CD4-positive, alpha-beta T cell (primary cell): ENCODE measurements at regions not wholly inside any gene's neighbourhood (a gene's known extent, or its start where the extent isn't known, plus 50 kb on each side); places are given as distances from the start of the nearest gene placed in this dataset.
A peak's percentile ranks its signal among the peaks of the same experiment; 100 is the strongest.

Source experiments
- ATAC-seq: fragments of 200-7000 bp; cut with Tn5 transposase; one replicate; pipeline ENCODE4 v1.10.0; 2022; ENCODE audit warnings: mild to moderate bottlenecking; ENCODE audit not compliant: poor library complexity
- CTCF ChIA-PET: fragments of 350-600 bp; sonication (Branson Sonifier 250); formaldehyde crosslinking; loops from one replicate; lab custom pipeline; 2021; ENCODE audit warnings: antibody characterized with exemption, inconsistent platforms; lab: Charles Lee
- POLR2A ChIA-PET: fragments of 350-600 bp; sonication (Branson Sonifier 250); formaldehyde crosslinking; loops from one replicate; lab custom pipeline; 2021; ENCODE audit warnings: antibody characterized with exemption, inconsistent platforms; lab: Charles Lee
- DNase-seq, 14 experiments: peaks; one replicate each; pipeline ENCODE4 v3.0.0-alpha.2; 2013 to 2020; ENCODE audit warnings: mixed read lengths in 2 of 14
- H3K27ac ChIP-seq, 2 donors: one replicate each; pipeline versions ENCODE4 v1.5.1 to v1.7.0; 2013; ENCODE audit warnings: low read length in 2 of 2, low read depth in 1 of 2, mild to moderate bottlenecking in 1 of 2
- H3K27me3 ChIP-seq, 2 experiments: 1 replicate in 1 of 2; 2 replicates in 1 of 2; pipeline versions ENCODE4 v1.6.1 to v1.7.0; 2013; ENCODE audit warnings: low read length in 2 of 2, control low read depth in 1 of 2, mild to moderate bottlenecking in 1 of 2, moderate library complexity in 1 of 2; ENCODE audit not compliant: insufficient read depth in 2 of 2, control insufficient read depth in 1 of 2
- H3K36me3 ChIP-seq: one replicate; pipeline ENCODE4 v1.6.1; 2013; ENCODE audit warnings: low read length, control low read depth; ENCODE audit not compliant: insufficient read depth
- H3K4me1 ChIP-seq: one replicate; pipeline ENCODE4 v1.6.1; 2013; ENCODE audit warnings: low read length, control low read depth; ENCODE audit not compliant: insufficient read depth
- H3K4me3 ChIP-seq: one replicate; pipeline ENCODE4 v1.5.1; 2013; ENCODE audit warnings: mild to moderate bottlenecking, low read length, moderate library complexity
- H3K9me3 ChIP-seq, 2 experiments: 1 replicate in 1 of 2; 2 replicates in 1 of 2; pipeline versions ENCODE4 v1.6.1 to v1.7.0; 2013; ENCODE audit warnings: low read length in 2 of 2, mild to moderate bottlenecking in 2 of 2, control low read depth in 1 of 2, moderate library complexity in 1 of 2; ENCODE audit not compliant: control insufficient read depth in 1 of 2, insufficient read depth in 1 of 2
- H3K27ac Mint-ChIP-seq: one replicate; pipeline ENCODE4 v1.8.0; 2020; ENCODE audit warnings: mixed read lengths
- H3K27me3 Mint-ChIP-seq: one replicate; pipeline ENCODE4 v1.8.0; 2021; ENCODE audit warnings: mixed read lengths
- H3K36me3 Mint-ChIP-seq: one replicate; pipeline ENCODE4 v1.8.0; 2021; ENCODE audit warnings: low read depth, mixed read lengths
- H3K4me1 Mint-ChIP-seq: one replicate; pipeline ENCODE4 v1.8.0; 2021; ENCODE audit warnings: low read depth, mixed read lengths
- H3K4me3 Mint-ChIP-seq: one replicate; pipeline ENCODE4 v1.8.0; 2020; ENCODE audit warnings: mild to moderate bottlenecking, mixed read lengths
- H3K9me3 Mint-ChIP-seq: one replicate; pipeline ENCODE4 v1.8.0; 2020; ENCODE audit warnings: mixed read lengths
- CTCF ChIP-seq: fragments of 200-600 bp; IDR thresholded peaks from one replicate; pipeline ENCODE4 v1.8.0; 2022; ENCODE audit warnings: antibody characterized with exemption, mild to moderate bottlenecking
- intact Hi-C, 2 experiments: fragments of 100-400 bp; cut with DNase I in 1 of 2; cut with micrococcal nuclease in 1 of 2; formaldehyde crosslinking; loops; one replicate each; pipeline versions ENCODE4 v1.15.1 to v1.9.0; 2023 to 2025; cut with DNase I, micrococcal nuclease

GRCh38 chr12:13536219-13536910, 339.8 kb downstream of the EMP1 start:
- Histone ChIP-seq H3K36me3 (no peaks in the 10 kb centered on the region), H3K4me3 (no peak overlapping the region), H3K4me1 (no peaks in the 10 kb centered on the region), H3K27ac (no peak overlapping the region), H3K9me3 (no peaks in the 10 kb centered on the region), H3K27me3 (no peaks in the 10 kb centered on the region)
- H3K4me3 Mint-ChIP-seq, result no peak overlapping the region
- H3K27ac Mint-ChIP-seq, result no peak overlapping the region
- no peaks in the 10 kb centered on the region for H3K9me3 Mint-ChIP-seq
- ChIA-PET POLR2A (no interaction called here), CTCF (no interaction called here)
- H3K4me1 Mint-ChIP-seq, result no peaks in the 10 kb centered on the region
- no peak for ATAC-seq
- intact Hi-C loops, result no loop called here
- H3K36me3 Mint-ChIP-seq, result no peaks in the 10 kb centered on the region
- DNase-seq, result no peak
- no peak for TF ChIP-seq CTCF
- H3K27me3 Mint-ChIP-seq, result peaks cover 26% of the 10 kb centered on the region

GRCh38 chr12:13534645-13535398, 338.3 kb downstream of the EMP1 start:
- H3K36me3 Mint-ChIP-seq, result no peaks in the 10 kb centered on the region
- H3K9me3 ChIP-seq, result no peaks in the 10 kb centered on the region
- ATAC-seq (no peak), DNase-seq (peak in 5 of 14 experiments; percentile 1 to 14 (median 7))
- CTCF ChIA-PET, result no interaction called here
- H3K27me3 ChIP-seq, result no peaks in the 10 kb centered on the region
- no peak overlapping the region for H3K27ac Mint-ChIP-seq
- intact Hi-C loops, result no loop called here
- H3K9me3 Mint-ChIP-seq, result no peaks in the 10 kb centered on the region
- peaks cover 30% of the 10 kb centered on the region for H3K27me3 Mint-ChIP-seq
- POLR2A ChIA-PET, result no interaction called here
- no peak for TF ChIP-seq CTCF
- no peak overlapping the region for H3K4me3 ChIP-seq
- no peak overlapping the region for H3K4me3 Mint-ChIP-seq
- H3K27ac ChIP-seq, result no peak overlapping the region
- H3K36me3 ChIP-seq, result no peaks in the 10 kb centered on the region
- no peaks in the 10 kb centered on the region for H3K4me1 ChIP-seq
- H3K4me1 Mint-ChIP-seq, result no peaks in the 10 kb centered on the region

GRCh38 chr12:13534242-13534641, 337.7 kb downstream of the EMP1 start:
- Mint-ChIP-seq H3K27ac (no peak overlapping the region), H3K4me1 (no peaks in the 10 kb centered on the region), H3K9me3 (no peaks in the 10 kb centered on the region), H3K36me3 (no peaks in the 10 kb centered on the region), H3K4me3 (no peak overlapping the region), H3K27me3 (peaks cover 30% of the 10 kb centered on the region)
- Histone ChIP-seq H3K4me3 (no peak overlapping the region), H3K27me3 (no peaks in the 10 kb centered on the region), H3K4me1 (no peaks in the 10 kb centered on the region), H3K36me3 (no peaks in the 10 kb centered on the region), H3K9me3 (no peaks in the 10 kb centered on the region), H3K27ac (no peak overlapping the region)
- ChIA-PET POLR2A (no interaction called here), CTCF (no interaction called here)
- intact Hi-C loops, result no loop called here
- DNase-seq (no peak), ATAC-seq (no peak)
- TF ChIP-seq CTCF, result no peak
